Activated CD4-positive, alpha-beta T cell treated with anti-CD3 and anti-CD28 coated beads, Interleukin-2, amount 50 U/mL, for 16 hours (primary cell): ENCODE measurements at regions not wholly inside any gene's neighbourhood (a gene's known extent, or its start where the extent isn't known, plus 50 kb on each side); places are given as distances from the start of the nearest gene placed in this dataset.

Experiments
- DNase-seq: peaks from one replicate; pipeline ENCODE4 v3.0.0-alpha.2; 2020

GRCh38 chr7:18420748-18421147, 74.8 kb upstream of the HDAC9 start:
- no peak for DNase-seq

GRCh38 chr7:18421297-18422002, 74.1 kb upstream of the HDAC9 start:
- no peak for DNase-seq

GRCh38 chr7:18425227-18425626, 70.3 kb upstream of the HDAC9 start:
- DNase-seq, result no peak

- no peak for DNase-seq
These were observed 69.6 kb upstream of the HDAC9 start for GRCh38 chr7:18425838-18426445.

GRCh38 chr7:18426564-18427226, 68.9 kb upstream of the HDAC9 start:
- no peak for DNase-seq

- no peak for DNase-seq
These were observed 66.0 kb upstream of the HDAC9 start for GRCh38 chr7:18429547-18429946.

- no peak for DNase-seq
These were observed 64.7 kb upstream of the HDAC9 start for GRCh38 chr7:18430810-18431209.

GRCh38 chr7:18434171-18434570, 61.4 kb upstream of the HDAC9 start:
- no peak for DNase-seq

GRCh38 chr7:18437101-18437500, 58.4 kb upstream of the HDAC9 start:
- no peak for DNase-seq

GRCh38 chr7:18440934-18441333, 54.6 kb upstream of the HDAC9 start:
- no peak for DNase-seq

GRCh38 chr7:18444826-18445225, 50.7 kb upstream of the HDAC9 start:
- no peak for DNase-seq

GRCh38 chr7:18445483-18445882, 50.1 kb upstream of the HDAC9 start:
- DNase-seq, result no peak
